Omental fat pad (tissue), 3 donors: ENCODE measurements at regions not wholly inside any gene's neighbourhood (a gene's known extent, or its start where the extent isn't known, plus 50 kb on each side); places are given as distances from the start of the nearest gene placed in this dataset.
"Not testable (repeated sequence)": the region's sequence is repeated elsewhere in the genome, so short reads cannot be mapped to it uniquely, and the experiment has no call there.

ENCODE experiments used
- ATAC-seq: fragments of 150-250 bp; one replicate; pipeline ENCODE4 v1.9.1; 2016; ENCODE audit warnings: mild to moderate bottlenecking, moderate library complexity; ENCODE audit not compliant: low FRiP score
- DNase-seq: peaks from one replicate; pipeline ENCODE4 v3.0.0-alpha.2; 2019; ENCODE audit warnings: low spot score
- CTCF ChIP-seq, 3 donors: fragments of 450-650 bp; IDR thresholded peaks; one replicate each; pipeline ENCODE4 v1.5.1; 2016 to 2017; ENCODE audit warnings: antibody characterized with exemption in 3 of 3, mild to moderate bottlenecking in 3 of 3, moderate library complexity in 2 of 3

DNA sequence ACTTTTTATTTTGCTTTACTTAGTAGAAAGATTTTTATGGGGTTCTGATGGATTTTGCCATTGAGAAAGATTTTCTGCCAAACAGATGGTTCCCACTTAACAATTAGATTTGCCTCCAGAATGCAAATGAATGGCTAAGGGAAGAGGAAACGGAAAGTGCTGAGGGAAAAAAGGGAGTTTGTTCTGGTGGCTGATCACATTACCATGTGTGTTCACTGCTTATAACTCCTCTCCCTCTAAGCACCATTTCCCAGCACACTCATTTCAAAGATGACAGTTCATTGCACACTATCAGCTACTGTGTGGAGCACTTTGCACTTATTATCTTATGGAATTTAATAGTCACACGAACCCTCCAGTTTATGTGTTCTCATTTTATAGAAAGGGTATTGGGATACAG lies 68.0 kb upstream of the GRID2 start:
- no peak for TF ChIP-seq CTCF (IDR thresholded peaks at IDR 0.05)
- DNase-seq (no peak), ATAC-seq (no peak)

DNA sequence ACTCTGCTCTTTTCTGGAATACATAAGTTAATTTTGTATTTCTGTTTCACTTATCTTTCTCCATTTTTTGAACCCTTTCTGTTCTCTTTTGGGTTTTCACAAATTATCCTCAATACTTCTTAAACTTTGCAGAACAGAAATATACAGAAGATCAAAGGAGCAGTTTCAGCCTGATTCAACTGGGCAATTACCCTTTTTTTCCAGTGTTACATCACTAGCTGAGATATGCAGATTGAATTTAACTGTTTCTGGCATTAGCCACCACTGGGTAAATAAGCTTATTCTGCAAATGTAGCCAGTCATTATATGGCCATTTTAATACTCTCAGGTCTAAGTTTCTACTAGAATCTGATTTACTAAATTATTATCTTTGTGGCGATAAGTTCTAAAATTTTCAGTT lies 66.9 kb upstream of the GRID2 start:
- TF ChIP-seq CTCF (IDR thresholded peaks at IDR 0.05), result no peak
- DNase-seq (no peak), ATAC-seq (no peak)

GRCh38 chr4:92237559-92237958 lies 66.2 kb upstream of the GRID2 start:
- DNase-seq (no peak), ATAC-seq (no peak)
- TF ChIP-seq CTCF (IDR thresholded peaks at IDR 0.05), result no peak

DNA sequence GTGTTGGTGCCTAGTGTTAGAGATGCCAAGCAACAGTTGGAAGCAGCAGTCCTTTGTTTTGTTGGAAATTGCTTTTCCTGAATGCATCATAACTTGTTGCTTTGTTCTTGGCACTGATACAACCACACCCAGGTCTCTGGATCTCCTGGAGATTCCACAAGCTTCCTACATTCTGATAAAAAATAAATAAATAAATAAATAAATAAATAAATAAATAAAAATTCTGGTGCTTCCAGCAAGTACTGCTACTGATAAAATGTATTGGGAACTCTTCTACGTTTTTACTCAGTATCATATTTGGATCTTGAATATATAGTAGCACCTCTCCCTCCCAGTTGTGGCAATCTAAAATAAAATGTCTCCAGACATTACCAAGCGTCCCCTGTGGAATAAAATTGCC lies 62.7 kb upstream of the GRID2 start:
- TF ChIP-seq CTCF (IDR thresholded peaks at IDR 0.05), result no peak
- DNase-seq, result no peak
- no peak for ATAC-seq

DNA sequence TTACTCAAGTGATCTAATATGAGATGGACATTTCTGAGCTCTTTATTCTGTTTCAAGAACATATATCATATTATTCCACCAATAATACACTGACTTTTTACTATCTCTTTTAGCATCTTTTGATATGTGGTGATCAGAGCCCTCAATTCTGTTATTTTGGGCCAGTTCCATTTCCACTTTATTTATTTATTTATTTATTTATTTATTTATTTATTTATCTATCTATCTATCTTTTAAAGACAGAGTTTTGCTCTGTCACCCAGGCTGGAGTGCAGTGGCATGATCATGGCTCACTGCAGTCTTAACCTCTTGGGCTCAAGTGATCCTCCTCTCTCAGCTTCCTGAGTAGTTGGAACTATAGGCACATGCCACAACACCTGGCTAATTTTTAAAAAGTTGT lies 57.4 kb upstream of the GRID2 start:
- DNase-seq, result no peak
- no peak for ATAC-seq
- TF ChIP-seq CTCF (IDR thresholded peaks at IDR 0.05), result no peak

DNA sequence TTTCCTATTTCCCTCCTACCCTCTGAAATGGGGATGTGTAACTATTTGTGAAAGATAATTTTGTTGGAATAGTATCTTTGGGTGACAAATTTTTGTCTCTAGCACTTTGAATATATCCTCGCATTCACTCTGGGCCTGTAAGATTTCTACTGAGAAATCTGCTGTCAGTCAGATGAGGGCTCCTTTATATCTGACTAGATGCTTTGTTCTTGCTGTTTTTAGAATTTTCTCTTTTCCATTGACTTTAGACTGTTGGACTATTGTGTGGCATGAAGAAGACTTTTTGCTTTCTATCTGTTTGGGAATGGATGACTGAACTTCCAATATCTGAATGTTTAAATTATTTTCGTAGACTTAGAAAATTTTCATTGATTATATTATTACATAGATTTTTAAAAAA lies 54.2 kb upstream of the GRID2 start:
- TF ChIP-seq CTCF (IDR thresholded peaks at IDR 0.05), result no peak
- no peak for ATAC-seq
- no peak for DNase-seq

- no peak for ATAC-seq
- TF ChIP-seq CTCF (IDR thresholded peaks at IDR 0.05), result no peak
- DNase-seq, result no peak
These were observed 52.1 kb upstream of the GRID2 start for GRCh38 chr4:92251711-92252110.

- DNase-seq, ATAC-seq: not testable (repeated sequence)
These were observed 51.4 kb upstream of the GRID2 start for GRCh38 chr4:92252358-92252757.
